GM03348 (cell line): ENCODE measurements at regions not wholly inside any gene's neighbourhood (a gene's known extent, or its start where the extent isn't known, plus 50 kb on each side); places are given as distances from the start of the nearest gene placed in this dataset.
"Not testable (repeated sequence)": the region's sequence is repeated elsewhere in the genome, so short reads cannot be mapped to it uniquely, and the experiment has no call there.

Experiments
- DNase-seq: peaks from one replicate; pipeline ENCODE4 v3.0.0; 2012; ENCODE audit warnings: low spot score

DNA sequence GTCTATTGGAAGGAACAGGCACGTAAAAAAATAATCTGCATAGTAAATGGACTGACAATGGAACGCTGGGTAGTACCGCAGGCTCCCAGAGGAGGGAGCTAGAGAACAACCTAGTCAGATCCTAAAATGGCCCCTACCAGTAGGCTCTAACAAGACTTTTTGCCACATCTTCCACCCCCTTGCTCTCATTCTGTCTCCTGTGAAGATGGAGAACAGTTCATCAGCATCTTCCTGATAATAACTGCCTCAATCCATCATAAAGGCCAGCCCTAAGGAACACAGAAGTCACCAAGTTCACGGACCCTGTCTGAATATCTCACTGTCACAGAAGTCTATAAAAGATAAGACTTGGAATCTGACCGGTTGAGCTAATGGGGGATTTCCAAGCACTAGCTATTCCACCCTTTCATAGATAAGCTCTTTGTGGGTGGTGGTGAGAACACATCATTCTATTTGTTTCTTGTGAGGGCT lies 133.4 kb downstream of the SLC1A3 start:
- peak; percentile 67 for DNase-seq

DNA sequence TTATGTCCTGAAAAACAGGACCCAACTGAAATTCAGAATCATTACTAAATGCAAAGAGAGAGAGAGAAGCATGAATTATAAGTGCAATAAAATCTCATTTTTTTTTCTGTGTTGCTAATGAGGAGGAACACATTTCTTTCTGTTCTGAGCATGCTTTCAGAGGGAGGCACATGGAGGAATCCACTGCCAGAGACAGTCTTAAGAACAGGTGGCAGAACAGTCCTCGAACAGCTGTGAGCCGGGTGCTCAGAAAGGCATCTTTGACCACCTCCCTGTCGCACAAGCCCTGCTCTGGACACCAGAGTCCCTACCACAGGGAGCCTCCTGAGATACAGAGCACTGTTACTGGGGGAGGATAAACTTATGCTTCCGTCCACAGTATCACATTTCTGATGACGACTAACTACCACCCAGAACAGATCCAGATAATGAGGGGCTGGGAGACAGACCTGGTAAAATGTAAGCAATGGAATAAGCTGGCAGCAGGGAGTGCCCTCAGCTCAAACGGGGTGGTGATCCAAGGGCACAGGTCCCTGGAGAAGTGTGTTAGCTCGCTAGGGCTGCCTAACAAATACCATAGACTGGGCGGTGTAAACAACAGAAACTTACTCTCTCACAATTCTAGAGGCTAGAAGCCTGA lies 134.0 kb downstream of the SLC1A3 start:
- no peak for DNase-seq

DNA sequence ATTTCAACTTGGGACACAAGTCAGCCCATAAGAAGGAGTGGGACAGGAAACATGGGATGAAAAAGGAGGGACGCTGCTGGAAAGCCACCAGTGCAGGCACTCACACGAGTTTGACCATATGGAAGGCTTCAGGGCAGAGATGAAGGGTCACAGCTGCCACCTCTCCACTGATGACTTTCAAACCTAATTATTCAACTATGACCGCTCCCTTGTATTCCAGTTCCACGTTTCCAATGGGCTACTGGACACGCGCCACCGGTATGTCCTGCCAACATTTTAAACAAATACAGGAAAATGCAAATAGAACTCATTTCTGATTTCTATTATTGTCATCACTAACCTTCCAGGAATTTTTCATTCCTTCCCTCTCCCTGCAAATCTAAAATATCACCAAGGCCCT lies 134.7 kb downstream of the SLC1A3 start:
- no peak for DNase-seq

GRCh38 chr5:36743891-36744772 lies 132.4 kb upstream of the NIPBL start:
- DNase-seq, result peak; percentile 92

DNA sequence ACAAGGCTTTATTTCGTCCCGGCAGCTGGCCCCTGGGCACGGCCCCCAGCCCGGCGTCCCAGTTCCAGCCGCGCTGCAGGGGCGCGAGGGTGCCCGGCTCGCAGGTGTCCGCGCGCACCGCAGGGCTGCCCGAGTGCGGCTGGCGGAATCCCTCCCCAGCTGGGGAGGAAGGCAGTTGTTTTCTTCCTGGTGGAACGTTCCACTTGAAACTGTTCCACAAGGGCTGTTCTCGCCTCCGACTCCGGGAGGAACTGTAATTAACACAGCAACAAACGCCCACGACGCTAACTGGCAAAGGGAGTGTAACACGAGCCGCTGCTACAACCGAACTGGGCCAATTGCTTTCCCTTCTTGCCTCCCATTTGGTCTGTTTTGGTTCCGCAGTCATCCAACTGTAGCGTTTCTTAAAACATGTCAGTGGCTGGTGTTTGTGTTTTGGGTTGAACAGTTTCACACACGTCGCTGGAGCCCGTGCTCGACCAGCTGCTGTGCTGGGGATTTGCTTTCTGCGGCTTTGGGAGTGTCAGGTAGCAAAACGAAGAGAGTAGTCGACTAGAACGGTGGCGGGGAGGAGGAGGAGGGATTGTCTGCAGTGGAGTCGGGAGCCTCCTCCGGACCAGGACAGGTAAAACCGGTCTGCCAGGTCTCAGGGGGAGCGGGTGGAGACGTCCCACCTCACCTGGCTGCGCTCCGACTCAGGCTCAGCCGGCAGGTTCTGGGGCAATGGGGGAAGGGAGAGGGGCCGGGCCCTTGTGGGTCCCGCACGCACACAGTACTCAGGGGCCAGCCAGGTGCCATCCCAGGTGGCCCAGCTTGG lies 131.6 kb upstream of the NIPBL start:
- DNase-seq, result peak; percentile 69

DNA sequence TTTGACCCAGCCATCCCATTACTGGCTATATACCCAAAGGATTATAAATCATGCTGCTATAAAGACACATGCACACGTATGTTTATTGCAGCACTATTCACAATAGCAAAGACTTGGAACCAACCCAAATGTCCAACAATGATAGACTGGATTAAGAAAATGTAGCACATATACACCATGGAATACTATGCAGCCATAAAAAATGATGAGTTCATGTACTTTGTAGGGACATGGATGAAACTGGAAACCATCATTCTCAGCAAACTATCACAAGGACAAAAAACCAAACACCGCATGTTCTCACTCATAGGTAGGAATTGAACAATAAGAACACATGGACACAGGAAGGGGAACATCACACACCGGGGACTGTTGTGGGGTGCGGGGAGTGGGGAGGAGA lies 128.8 kb upstream of the NIPBL start:
- not testable (repeated sequence) for DNase-seq

GRCh38 chr5:36751886-36752285 lies 124.7 kb upstream of the NIPBL start:
- DNase-seq, result no peak

DNA sequence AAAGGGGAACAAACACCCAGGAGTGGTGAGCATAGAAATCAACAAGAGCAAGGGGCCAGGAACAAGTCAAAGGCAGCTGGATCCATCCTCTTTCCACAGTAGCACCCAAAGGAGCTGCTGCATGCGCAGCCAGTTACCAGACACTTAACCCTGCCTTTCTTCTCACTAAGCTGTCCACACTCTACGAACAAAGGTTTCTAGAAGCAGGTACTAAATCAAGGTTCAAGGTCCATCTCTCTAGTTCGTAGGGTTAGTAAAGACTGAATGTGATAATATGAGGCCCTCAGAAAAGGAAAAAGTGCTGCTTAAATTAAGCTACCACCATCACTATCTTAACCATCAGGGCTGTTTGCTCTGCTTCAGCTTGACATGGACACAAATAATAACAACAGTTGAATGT lies 121.2 kb upstream of the NIPBL start:
- no peak for DNase-seq

- no peak for DNase-seq
These were observed 120.6 kb upstream of the NIPBL start for GRCh38 chr5:36755920-36756488.

GRCh38 chr5:36756848-36757247 lies 119.7 kb upstream of the NIPBL start:
- no peak for DNase-seq

DNA sequence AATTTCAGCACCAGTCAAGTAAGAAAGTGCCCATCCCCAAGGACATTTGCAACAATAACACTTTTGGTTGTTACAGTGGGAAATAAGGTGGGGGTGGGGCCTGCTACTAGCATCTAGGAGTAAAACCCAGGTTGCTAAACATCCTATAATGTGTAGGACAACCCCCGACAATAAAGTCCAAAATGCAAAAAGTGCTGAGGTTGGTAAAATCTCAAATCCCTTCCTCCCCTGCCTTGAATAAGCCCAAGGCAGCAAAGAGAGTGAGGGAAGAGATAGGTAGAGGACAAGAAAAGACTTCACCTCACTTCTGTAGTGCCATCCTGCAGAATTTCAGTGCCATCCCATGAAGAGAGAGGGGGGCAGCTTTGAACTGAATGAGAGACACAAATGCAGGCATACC lies 117.5 kb upstream of the NIPBL start:
- no peak for DNase-seq

DNA sequence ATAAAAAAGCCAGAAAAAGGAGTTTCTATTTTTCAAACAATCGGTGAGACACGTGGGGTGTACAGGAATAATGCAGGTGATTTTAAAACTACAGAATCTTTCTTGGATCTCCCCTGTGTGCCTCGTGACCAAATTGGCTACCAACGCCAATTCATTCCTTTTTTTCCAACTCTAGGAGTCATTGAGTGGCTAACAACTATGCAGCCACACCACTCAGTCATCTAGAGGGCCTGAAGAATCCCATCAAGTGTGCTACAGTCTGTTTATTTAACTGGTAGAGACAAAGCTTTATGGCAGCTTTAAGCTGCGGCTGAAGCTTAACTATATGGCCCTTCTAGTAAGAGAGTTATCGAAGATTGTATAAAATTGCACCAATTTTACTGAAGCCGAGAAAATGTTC lies 113.1 kb upstream of the NIPBL start:
- no peak for DNase-seq

DNA sequence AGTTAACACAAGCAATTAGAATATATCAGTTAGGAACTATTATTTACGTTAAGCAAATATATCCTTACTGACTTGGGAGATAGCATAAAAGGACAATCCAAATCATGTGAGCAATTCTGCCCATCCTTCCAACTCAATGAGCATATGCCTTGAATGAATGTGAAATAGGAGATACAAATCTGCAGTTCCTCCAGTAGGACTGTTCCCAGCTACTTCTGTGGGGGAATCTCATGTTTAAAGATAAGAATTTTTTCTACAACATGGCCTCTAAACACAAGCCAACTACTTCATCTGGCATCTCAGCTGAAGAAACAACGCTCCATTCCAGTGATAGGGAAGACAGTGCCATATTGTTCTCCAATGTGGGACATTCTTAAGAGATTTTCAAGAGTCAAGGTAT lies 110.7 kb upstream of the NIPBL start:
- no peak for DNase-seq

DNA sequence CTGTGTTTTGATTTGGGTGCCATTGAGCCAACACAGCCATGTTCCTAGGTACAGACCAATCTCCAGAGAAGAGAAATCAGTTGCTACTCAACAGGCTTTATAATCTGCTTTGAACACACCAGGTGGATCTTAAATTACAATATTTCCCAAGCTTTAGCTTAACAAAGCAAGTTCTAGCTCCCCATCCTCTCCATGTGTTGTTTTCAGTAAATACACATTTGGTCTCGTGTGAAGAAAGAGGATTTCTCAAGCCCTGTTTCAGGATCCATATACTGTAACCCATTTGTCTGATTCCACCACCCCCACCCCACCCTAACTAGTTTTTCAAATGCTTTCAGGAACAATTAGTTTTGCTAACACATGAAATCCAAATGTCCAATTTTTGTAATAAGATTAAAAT lies 109.6 kb upstream of the NIPBL start:
- DNase-seq, result no peak

DNA sequence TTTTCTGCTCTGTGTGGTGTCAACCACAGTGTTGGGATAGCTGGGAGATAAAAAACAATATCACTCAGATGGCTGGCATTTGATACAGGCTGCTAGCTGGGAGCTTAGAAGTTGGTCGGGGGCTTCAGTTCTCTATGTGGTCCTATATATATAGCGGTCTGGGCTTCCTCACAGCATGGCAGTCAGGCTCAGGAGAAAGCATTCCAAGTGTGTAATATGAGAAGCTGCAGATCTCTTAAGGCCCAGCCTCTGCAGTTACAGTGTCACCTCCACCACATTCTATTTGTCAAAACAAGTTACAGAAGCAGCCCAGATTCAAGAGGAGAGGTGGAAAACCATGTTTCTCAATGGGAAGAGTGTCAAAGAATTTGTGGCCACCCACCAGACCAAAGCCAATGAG lies 108.1 kb upstream of the NIPBL start:
- DNase-seq, result no peak

DNA sequence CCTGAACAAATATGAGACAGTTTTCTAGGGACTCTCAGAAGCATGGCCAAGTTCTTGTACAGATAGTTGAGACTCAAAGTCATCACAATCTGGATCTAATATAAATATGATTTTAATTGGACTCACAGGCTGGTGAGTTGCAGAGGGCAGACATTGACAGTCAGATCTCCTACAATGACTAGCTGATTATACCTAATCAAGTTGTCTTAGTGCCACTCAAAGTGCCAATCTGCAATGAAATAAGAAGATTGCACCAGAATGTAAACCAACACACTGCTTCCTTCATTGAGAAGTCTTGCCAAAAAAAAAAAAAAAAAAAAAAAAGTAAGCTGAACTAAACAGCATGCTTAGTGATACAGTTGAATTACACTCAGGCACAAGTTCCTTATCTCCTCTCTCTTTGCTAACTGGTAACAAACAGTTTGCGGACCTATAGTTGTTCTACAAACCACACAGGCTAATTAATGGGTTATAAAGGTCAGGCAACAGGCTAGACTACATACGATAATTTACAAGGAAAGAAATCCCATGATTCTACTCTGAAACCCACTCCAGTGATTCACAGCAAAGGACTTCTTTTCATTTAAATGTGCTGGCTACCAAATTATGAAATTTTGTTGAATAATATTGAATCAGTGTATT lies 107.3 kb upstream of the NIPBL start:
- DNase-seq, result no peak

GRCh38 chr5:36770125-36770524 lies 106.4 kb upstream of the NIPBL start:
- no peak for DNase-seq

DNA sequence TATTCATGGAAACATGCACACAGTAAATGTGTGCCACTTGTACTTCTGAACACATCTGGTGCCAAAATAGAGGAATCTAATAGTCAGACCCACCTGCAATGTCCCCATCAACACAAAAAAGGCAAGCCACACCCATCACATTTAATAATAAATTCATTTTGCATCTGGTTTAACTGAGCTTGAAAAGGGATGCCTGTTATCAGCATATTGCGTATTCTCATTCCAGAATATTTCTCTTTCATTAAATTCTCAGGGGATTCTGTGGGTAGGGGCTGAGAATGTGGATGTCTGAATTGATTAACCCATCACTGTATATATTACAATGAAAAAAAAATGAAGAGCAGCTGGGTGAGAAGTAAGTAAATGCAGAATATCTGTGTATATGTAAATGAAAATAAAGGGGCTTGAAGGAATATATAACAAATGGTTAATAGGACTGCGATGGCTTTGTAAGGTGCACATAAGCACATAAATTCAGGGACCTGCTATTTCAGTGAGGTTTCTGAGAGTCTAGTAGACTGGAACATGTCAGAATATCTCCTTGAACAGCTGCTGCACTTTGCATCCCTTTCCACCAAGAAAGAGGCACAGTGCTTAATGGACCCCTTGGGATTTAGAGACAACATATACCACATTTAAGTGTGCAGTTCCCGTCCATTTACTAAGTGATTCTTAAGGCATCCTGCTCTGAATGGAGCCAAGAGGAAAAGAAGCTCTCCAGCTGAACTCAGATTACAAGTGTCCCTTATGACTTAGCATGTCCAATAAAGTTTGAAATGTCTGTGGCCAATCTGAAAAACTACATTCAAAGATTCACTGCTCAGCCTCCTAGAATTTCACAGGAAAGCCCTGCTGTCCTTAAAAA lies 104.1 kb upstream of the NIPBL start:
- DNase-seq, result no peak

- DNase-seq, result peak; percentile 47
These were observed 99.3 kb upstream of the NIPBL start for GRCh38 chr5:36777105-36777757.

- DNase-seq, result no peak
These were observed 98.2 kb upstream of the NIPBL start for GRCh38 chr5:36778336-36778735.
